GM18519 (cell line): ENCODE measurements at regions not wholly inside any gene's neighbourhood (a gene's known extent, or its start where the extent isn't known, plus 50 kb on each side); places are given as distances from the start of the nearest gene placed in this dataset.
A peak's percentile ranks its signal among the peaks of the same experiment; 100 is the strongest.

Source experiments
- ATAC-seq: cut with Tn5 transposase; IDR thresholded peaks from one replicate; pipeline ENCODE4 v1.9.1; 2021; ENCODE audit warnings: mild to moderate bottlenecking, moderate library complexity; ENCODE audit not compliant: unreplicated experiment, low FRiP score

- ATAC-seq = no peak
Observed at GRCh38 chr16:73616770-73617169, 568.8 kb upstream of the ZFHX3 start.

- no peak for ATAC-seq
Observed at GRCh38 chr16:73616166-73616753, 568.3 kb upstream of the ZFHX3 start.

- ATAC-seq = no peak
Observed at GRCh38 chr16:73615071-73615940, 567.4 kb upstream of the ZFHX3 start.

GRCh38 chr16:73614131-73614530, 566.2 kb upstream of the ZFHX3 start:
- ATAC-seq = no peak

- no peak for ATAC-seq
Observed at GRCh38 chr16:73610605-73611156, 562.8 kb upstream of the ZFHX3 start.

- no peak for ATAC-seq
Observed at GRCh38 chr16:73610160-73610559, 562.2 kb upstream of the ZFHX3 start.

GRCh38 chr16:73608911-73609310, 561.0 kb upstream of the ZFHX3 start:
- ATAC-seq = no peak

GRCh38 chr16:73605309-73605708, 557.4 kb upstream of the ZFHX3 start:
- ATAC-seq = no peak

GRCh38 chr16:73601911-73602310, 554.0 kb upstream of the ZFHX3 start:
- peak; percentile 58 for ATAC-seq

- no peak for ATAC-seq
Observed at GRCh38 chr16:73599870-73600269, 551.9 kb upstream of the ZFHX3 start.

- no peak for ATAC-seq
Observed at GRCh38 chr16:73599351-73599750, 551.4 kb upstream of the ZFHX3 start.

- ATAC-seq = no peak
Observed at GRCh38 chr16:73584157-73584556, 536.2 kb upstream of the ZFHX3 start.

GRCh38 chr16:73572135-73572828, 524.4 kb upstream of the ZFHX3 start:
- no peak for ATAC-seq

- ATAC-seq = no peak
Observed at GRCh38 chr16:73569266-73569980, 521.5 kb upstream of the ZFHX3 start.

GRCh38 chr16:73568769-73569168, 520.8 kb upstream of the ZFHX3 start:
- ATAC-seq = no peak

GRCh38 chr16:73565925-73566324, 518.0 kb upstream of the ZFHX3 start:
- no peak for ATAC-seq

GRCh38 chr16:73565263-73565662, 517.3 kb upstream of the ZFHX3 start:
- ATAC-seq = no peak

- no peak for ATAC-seq
Observed at GRCh38 chr16:73563709-73564108, 515.8 kb upstream of the ZFHX3 start.

GRCh38 chr16:73560497-73560896, 512.6 kb upstream of the ZFHX3 start:
- no peak for ATAC-seq

GRCh38 chr16:73558219-73558618, 510.3 kb upstream of the ZFHX3 start:
- ATAC-seq = no peak
